HAP-1 (cell line): ENCODE measurements at regions not wholly inside any gene's neighbourhood (a gene's known extent, or its start where the extent isn't known, plus 50 kb on each side); places are given as distances from the start of the nearest gene placed in this dataset.
A peak's percentile ranks its signal among the peaks of the same experiment; 100 is the strongest.

Experiments used
- DNase-seq, 2 experiments: peaks; one replicate each; pipeline ENCODE4 v3.0.0-alpha.2; 2016 to 2020; ENCODE audit warnings: low spot score in 2 of 2
- H3K27me3 ChIP-seq: fragments of 250-450 bp; sonication (Bioruptor Pico); 2 replicates; pipeline ENCODE4 v1.5.1; 2020; ENCODE audit warnings: low read depth, mild to moderate bottlenecking, moderate library complexity
- H3K36me3 ChIP-seq: fragments of 250-450 bp; sonication (Bioruptor Pico); replicated peaks from 2 replicates; pipeline ENCODE4 v1.5.1; 2020; ENCODE audit warnings: mild to moderate bottlenecking
- H3K4me1 ChIP-seq: fragments of 250-450 bp; sonication (Bioruptor Pico); 2 replicates; pipeline ENCODE4 v1.5.1; 2020; ENCODE audit warnings: mild to moderate bottlenecking
- H3K4me3 ChIP-seq: fragments of 250-450 bp; sonication (Bioruptor Pico); 2 replicates; pipeline ENCODE4 v1.5.1; 2020; ENCODE audit warnings: mild to moderate bottlenecking, moderate library complexity
- H3K9me3 ChIP-seq: fragments of 250-450 bp; sonication (Bioruptor Pico); 2 replicates; pipeline ENCODE4 v1.5.1; 2020; ENCODE audit warnings: mild to moderate bottlenecking, moderate library complexity
- in situ Hi-C: fragments of 300-500 bp; cut with MboI; formaldehyde crosslinking; loops from 3 replicates; pipeline ENCODE4 v1.14.3; 2020; ENCODE audit warnings: low sequenced_read_pairs, inconsistent platforms, mixed read lengths

GRCh38 chr3:111338059-111338698, 203.8 kb upstream of the CD96 start:
- no peaks in the 10 kb centered on the region for H3K36me3 ChIP-seq
- H3K9me3 ChIP-seq: no peaks in the 10 kb centered on the region
- DNase-seq: peak; percentile 70 to 79
- H3K27me3 ChIP-seq: no peaks in the 10 kb centered on the region
- in situ Hi-C loops: no loop called here
- no peak overlapping the region for H3K4me3 ChIP-seq
- peaks cover 3% of the 10 kb centered on the region for H3K4me1 ChIP-seq

DNA sequence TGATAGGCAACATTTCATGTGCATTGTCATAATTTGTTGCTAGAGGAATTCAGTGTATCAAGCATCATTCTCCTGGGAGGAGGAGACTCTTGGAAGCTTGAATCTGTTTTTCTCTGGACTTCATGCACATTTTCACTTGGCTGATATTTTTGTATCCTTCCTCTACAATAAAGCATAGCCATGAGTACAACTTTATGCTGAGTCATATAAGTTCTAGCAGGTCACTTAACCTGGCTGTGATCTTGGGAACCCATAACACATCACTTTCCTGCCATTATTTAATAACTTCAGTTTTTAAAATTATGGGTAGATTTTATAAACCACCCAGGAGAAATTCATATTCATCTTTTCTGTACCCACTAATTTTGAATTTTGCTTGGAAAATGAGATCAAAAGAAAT, 203.0 kb upstream of the CD96 start:
- in situ Hi-C loops: no loop called here
- Histone ChIP-seq H3K9me3 (no peaks in the 10 kb centered on the region), H3K4me3 (no peak overlapping the region), H3K36me3 (no peaks in the 10 kb centered on the region), H3K4me1 (peaks cover 3% of the 10 kb centered on the region), H3K27me3 (no peaks in the 10 kb centered on the region)
- no peak for DNase-seq

DNA sequence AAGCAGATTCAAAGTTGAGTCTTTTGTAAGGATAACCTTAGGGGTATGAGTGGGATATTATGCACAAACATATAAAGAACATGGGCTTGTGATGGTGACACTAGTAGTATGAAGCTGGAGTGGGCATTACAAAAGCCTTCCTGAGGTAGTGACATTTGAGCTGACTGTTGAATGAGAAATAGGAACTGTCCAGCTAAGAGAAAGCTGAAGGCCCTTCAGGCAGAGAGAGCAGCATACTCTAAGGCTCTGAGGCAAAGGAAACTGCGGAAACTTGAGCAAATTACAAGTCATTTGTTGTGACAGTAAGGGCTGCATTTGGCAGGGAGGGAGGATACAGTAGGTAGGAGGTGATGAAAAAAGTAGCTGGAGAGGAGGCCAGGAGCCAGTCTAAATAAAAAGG, 190.7 kb upstream of the CD96 start:
- Histone ChIP-seq H3K27me3 (no peaks in the 10 kb centered on the region), H3K4me1 (no peaks in the 10 kb centered on the region), H3K36me3 (no peaks in the 10 kb centered on the region), H3K4me3 (no peak overlapping the region), H3K9me3 (no peaks in the 10 kb centered on the region; the same call in 1 of the 2 replicates)
- no peak for DNase-seq
- in situ Hi-C loops: no loop called here

- no peaks in the 10 kb centered on the region for H3K27me3 ChIP-seq
- DNase-seq: no peak
- in situ Hi-C loops: no loop called here
These were observed 189.4 kb upstream of the CD96 start for GRCh38 chr3:111352585-111352984.

DNA sequence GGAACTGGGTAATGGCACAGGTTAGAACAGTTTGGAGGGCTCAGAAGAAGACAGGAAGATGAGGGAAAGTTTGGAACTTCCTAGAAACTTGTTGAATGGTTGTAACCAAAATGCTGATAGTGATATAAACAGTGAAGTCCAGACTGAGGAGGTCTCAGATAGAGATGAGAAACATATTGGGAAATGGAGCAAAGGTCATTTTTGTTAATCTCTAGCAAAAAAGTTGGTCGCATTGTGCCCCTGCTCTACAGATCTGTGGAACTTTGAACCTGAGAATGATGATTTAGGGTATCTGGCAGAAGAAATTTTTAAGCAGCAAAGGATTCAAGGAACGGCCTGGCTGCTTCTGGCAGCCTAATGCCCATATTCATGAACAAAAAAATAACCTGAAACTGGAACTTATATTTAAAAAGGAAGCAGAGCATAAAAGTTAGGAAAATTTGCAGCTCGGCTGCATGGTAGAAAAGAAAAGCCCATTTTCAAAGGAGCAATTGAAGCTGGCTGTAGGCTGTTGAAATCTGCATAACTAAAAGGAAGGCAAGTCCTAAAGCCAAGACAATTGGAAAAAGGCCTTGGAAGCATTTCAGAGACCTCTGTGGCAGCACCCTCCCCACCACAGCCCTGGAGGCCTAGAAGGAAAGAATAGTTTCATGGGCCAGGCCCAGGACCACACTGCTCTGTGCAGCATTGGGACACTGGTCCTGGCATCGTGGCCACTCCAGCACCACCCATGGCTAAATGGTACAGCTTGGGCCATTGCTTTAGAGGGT, 182.6 kb upstream of the CD96 start:
- no peaks in the 10 kb centered on the region for H3K36me3 ChIP-seq
- H3K9me3 ChIP-seq: 0 out of 2 replicates have a peak, but pooled peaks cover 3% of the 10 kb centered on the region
- no peak overlapping the region for H3K4me3 ChIP-seq
- H3K27me3 ChIP-seq: no peaks in the 10 kb centered on the region
- peak; percentile 56 to 74 for DNase-seq
- in situ Hi-C loops: no loop called here
- peaks cover 24% of the 10 kb centered on the region for H3K4me1 ChIP-seq

More at GRCh38 chr3:111352585-111352984, 189.4 kb upstream of the CD96 start:
- H3K4me1 ChIP-seq: no peaks in the 10 kb centered on the region
- H3K9me3 ChIP-seq: no peaks in the 10 kb centered on the region; the same call in 1 of the 2 replicates
- no peak overlapping the region for H3K4me3 ChIP-seq
- no peaks in the 10 kb centered on the region for H3K36me3 ChIP-seq

DNA sequence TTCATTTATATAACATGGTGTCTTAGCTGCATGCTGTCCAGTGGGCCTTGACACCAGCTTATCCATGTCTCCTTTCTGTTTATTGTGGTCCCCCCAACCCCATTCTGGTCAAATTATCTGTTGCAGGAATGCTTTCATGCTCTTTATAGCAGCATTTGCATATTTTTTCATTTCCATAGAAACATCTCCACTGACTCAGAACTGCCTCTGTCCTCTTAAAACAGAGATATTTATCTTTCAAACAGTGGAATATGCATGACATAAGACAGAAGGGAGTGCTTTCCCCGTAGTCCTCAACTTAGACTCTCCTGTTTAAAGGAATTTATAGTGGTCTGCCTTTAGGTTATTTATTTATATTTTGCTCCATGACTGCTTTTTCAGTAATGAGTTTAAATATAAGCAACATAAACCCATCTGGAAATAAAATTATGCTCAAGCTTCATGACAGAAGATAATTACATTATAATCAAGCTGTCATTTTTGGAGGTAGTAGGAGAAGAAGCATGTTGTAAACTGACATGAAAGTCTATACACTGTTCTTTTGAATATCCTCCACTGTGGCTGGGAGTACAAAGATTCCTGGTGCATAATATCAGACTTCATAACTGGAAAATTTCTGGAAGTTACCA, 179.5 kb upstream of the CD96 start:
- DNase-seq: peak; percentile 69 to 92

DNA sequence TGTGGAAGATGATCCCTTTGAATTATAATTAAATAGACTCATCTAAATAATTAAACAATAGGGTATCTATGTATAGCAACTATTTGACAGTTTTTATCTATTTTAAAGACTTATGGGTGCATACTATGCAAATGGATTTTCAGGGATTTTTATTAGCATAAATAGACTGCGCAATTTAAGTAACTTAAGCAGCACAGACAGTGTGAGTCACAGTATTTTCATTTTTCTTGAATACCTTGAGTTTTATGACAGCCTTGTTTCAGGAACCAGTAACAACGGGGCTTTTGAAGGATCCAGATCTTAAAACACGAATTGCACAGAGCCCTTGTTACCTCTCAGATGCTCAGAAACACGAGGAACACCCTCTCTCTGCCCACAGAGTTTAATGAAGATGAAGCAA, 175.5 kb upstream of the CD96 start:
- Histone ChIP-seq H3K27me3 (no peaks in the 10 kb centered on the region), H3K9me3 (no peaks in the 10 kb centered on the region), H3K4me3 (no peak overlapping the region), H3K4me1 (peaks cover 15% of the 10 kb centered on the region), H3K36me3 (no peaks in the 10 kb centered on the region)
- no peak for DNase-seq
- in situ Hi-C loops: no loop called here

More for the DNA sequence above, 179.5 kb upstream of the CD96 start:
- H3K27me3 ChIP-seq: no peaks in the 10 kb centered on the region
- H3K9me3 ChIP-seq: 0 out of 2 replicates have a peak, but pooled peaks cover 3% of the 10 kb centered on the region
- peaks cover 24% of the 10 kb centered on the region for H3K4me1 ChIP-seq
- no peak overlapping the region for H3K4me3 ChIP-seq
- in situ Hi-C loops: no loop called here
- H3K36me3 ChIP-seq: no peaks in the 10 kb centered on the region

GRCh38 chr3:111368056-111368455, 173.9 kb upstream of the CD96 start:
- H3K9me3 ChIP-seq: no peaks in the 10 kb centered on the region
- DNase-seq: no peak
- no peaks in the 10 kb centered on the region for H3K27me3 ChIP-seq
- H3K4me3 ChIP-seq: no peak overlapping the region
- no peaks in the 10 kb centered on the region for H3K36me3 ChIP-seq
- in situ Hi-C loops: no loop called here
- peaks cover 2% of the 10 kb centered on the region for H3K4me1 ChIP-seq

GRCh38 chr3:111369958-111370357, 172.0 kb upstream of the CD96 start:
- DNase-seq: no peak
- Histone ChIP-seq H3K27me3 (no peaks in the 10 kb centered on the region), H3K4me3 (no peak overlapping the region), H3K4me1 (no peaks in the 10 kb centered on the region; the same call in 1 of the 2 replicates), H3K9me3 (no peaks in the 10 kb centered on the region), H3K36me3 (no peaks in the 10 kb centered on the region)
- in situ Hi-C loops: no loop called here

GRCh38 chr3:111373239-111373638, 168.8 kb upstream of the CD96 start:
- no peak for DNase-seq
- Histone ChIP-seq H3K9me3 (no peaks in the 10 kb centered on the region), H3K36me3 (no peaks in the 10 kb centered on the region), H3K27me3 (no peaks in the 10 kb centered on the region), H3K4me1 (no peaks in the 10 kb centered on the region), H3K4me3 (no peak overlapping the region)
- in situ Hi-C loops: no loop called here

GRCh38 chr3:111373861-111374260, 168.1 kb upstream of the CD96 start:
- Histone ChIP-seq H3K9me3 (no peaks in the 10 kb centered on the region), H3K4me3 (no peak overlapping the region), H3K4me1 (no peaks in the 10 kb centered on the region), H3K27me3 (no peaks in the 10 kb centered on the region), H3K36me3 (no peaks in the 10 kb centered on the region)
- no peak for DNase-seq
- in situ Hi-C loops: no loop called here

DNA sequence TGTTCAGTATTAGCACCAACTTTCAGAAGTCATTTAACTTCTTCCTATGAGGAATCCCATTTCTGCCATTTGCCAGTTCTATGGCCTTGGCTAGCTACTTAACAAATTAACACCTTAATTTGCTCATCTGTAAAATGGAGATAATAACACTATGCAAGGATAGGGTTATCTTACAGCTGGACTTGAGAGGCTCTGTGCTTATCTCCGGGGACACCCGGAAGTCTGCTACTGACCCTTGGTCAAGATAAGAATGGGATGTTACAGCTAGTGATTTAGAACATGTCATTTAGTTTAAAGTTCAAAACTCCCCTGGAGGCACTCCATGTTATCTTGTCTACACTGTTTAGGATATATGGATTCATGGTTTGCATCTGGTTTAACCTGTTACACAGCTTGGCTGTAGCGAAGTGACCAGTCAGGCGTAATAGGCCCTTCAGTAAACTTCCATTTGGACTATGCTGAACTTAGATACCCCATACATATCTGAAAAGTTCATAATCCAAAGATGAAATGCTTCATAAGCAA, 156.0 kb upstream of the CD96 start:
- H3K27me3 ChIP-seq: no peaks in the 10 kb centered on the region
- H3K36me3 ChIP-seq: no peaks in the 10 kb centered on the region
- in situ Hi-C loops: no loop called here
- no peak for DNase-seq
- no peaks in the 10 kb centered on the region for H3K4me1 ChIP-seq
- no peaks in the 10 kb centered on the region for H3K9me3 ChIP-seq
- H3K4me3 ChIP-seq: no peak overlapping the region

- in situ Hi-C loops: no loop called here
- Histone ChIP-seq H3K4me3 (no peak overlapping the region), H3K27me3 (no peaks in the 10 kb centered on the region), H3K4me1 (no peaks in the 10 kb centered on the region), H3K36me3 (no peaks in the 10 kb centered on the region), H3K9me3 (no peaks in the 10 kb centered on the region)
- no peak for DNase-seq
These were observed 149.1 kb upstream of the CD96 start for GRCh38 chr3:111392894-111393398.

- Histone ChIP-seq H3K4me1 (no peaks in the 10 kb centered on the region), H3K27me3 (no peaks in the 10 kb centered on the region), H3K4me3 (no peak overlapping the region), H3K36me3 (no peaks in the 10 kb centered on the region), H3K9me3 (no peaks in the 10 kb centered on the region)
- DNase-seq: no peak
- in situ Hi-C loops: no loop called here
These were observed 129.3 kb upstream of the CD96 start for GRCh38 chr3:111412656-111413055.
